ENCODE measurements at regions not wholly inside any gene's neighbourhood (a gene's known extent, or its start where the extent isn't known, plus 50 kb on each side); places are given as distances from the start of the nearest gene placed in this dataset.

- TF ChIP-seq CTCF (conservative IDR thresholded peaks at IDR 0.05 in 1 of 2, IDR thresholded peaks at IDR 0.05 in 1 of 2; ENCODE audit: low read depth in 1 of 2, low read length in 2 of 2) (no peak), EZH2 (IDR thresholded peaks at IDR 0.05; ENCODE audit: low read length, missing control alignments) (no peak)
Observed at GRCh38 chr19:30924670-30925069, 424.6 kb downstream of the TSHZ3 start.

Measured in fibroblast of lung (primary cell).